Stimulated activated CD4-positive, alpha-beta T cell treated with anti-CD3 and anti-CD28 coated beads, TNF-alpha, amount 100 ng/mL, for 48 hours (primary cell): ENCODE measurements at regions not wholly inside any gene's neighbourhood (a gene's known extent, or its start where the extent isn't known, plus 50 kb on each side); places are given as distances from the start of the nearest gene placed in this dataset.

ENCODE experiments used
- DNase-seq, 3 donors: peaks; one replicate each; pipeline ENCODE4 v3.0.0-alpha.2; 2020; ENCODE audit warnings: low read depth in 3 of 3

DNA sequence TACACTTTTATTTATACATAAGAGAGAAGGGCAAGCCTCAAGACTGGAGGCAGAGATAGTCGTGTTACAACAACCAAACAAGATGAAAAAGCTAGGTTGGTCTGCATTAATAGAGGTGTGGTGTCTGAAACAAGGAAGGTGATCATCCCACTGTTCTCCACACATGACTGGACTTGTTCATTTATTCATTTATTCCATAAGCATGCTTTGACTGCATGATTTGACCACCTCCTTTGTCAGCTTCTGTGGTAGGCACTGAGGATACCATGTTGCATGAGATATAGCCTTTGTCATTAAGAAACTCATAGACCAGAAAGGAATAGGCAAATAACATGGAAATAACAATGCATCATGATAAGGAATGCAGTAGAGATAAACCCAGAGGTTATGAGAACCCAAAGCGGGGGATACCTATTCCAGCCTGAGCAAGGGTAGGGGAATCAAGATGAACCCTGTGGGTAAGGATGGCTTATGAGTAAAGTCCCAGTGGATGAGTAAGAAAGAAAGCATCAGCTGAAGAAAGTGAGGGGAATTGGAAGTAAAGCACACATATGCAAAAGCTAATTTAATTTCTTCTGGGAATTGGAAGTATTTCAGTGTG lies 173.7 kb upstream of the FGGY start:
- DNase-seq: no peak

DNA sequence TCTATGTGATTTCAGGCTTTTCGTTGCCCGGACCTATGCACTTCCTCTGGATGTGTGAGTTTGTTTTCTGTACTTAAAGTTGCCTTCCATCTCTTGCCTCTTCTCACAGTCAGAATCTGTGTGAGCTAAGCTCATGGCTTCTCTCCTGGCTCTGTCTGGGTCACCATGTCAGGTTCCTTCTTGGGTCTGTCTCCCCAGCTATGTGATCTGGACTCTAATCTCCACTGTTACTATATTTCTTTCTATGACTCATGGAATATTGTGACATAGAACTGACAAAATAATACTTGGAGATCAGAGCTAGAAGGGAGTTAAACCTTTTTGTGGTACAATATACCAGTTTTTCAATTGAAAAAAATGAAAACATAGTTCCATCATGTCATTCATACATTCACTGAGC lies 172.7 kb upstream of the FGGY start:
- DNase-seq: no peak

DNA sequence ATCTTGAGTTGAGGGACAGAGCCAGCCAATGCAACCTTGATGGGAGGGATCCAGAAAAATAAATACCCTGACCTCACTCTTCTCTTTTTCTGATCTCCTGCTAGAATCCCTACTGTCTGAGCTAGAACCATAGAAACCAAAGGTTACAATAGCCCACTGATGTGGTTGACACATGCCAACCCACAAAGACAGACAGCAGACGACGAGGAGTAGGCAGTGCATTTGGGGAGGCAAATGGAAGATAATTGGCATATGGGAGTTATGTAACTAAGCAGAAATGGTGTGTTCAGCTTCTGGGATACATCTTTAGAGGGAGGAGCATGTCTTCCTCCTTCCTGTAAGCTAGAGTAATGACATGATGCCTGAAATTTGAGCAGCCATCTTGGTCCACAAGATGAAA lies 171.7 kb upstream of the FGGY start:
- no peak for DNase-seq

DNA sequence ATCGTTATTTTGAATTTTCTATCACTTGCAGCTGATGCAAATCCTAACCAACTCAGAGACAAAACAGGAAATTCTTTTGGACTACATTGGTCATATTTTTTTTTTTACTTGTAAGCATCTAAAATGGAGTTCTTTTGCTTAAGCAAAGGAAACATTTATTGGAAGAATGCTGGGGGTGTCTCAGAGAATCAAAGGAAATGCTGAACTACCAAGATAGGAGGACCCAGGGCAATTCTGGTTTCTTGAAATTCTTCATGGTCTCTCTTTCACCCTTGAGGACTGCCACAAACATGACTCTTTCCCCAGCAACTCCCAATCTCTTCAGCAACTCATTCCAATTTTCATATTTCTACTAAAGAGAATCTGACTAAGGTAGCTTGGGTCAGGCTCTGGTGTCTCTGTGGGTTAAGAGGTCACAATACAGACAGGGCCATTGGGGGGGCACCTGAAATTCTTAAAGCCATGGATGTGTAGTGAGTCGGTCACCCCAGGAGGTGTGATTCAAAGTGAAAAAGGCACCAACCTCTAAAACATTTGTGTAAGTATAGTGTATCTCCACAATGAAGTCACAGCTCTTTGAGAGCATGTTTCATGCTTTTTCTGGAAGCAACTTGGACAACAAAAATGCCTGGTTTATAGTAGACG lies 171.1 kb upstream of the FGGY start:
- DNase-seq: no peak

DNA sequence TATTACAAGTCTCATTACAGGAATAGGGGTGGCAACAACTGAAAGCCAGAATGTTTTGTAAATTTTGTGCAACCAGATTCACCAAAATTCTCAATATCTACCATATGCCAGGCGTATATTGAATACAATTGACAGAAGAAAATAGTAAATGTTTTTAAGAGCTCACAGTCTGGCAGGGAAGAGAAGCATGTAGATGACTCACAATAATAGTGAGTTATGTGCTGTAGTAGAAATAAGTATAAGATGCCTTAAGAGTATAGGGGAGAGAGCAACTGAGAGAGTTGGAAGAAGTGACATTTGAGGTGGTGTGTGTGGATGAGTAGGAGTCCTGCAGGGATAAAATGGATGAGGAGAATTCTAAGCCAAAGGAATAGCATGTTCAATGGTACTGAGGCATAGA lies 170.5 kb upstream of the FGGY start:
- no peak for DNase-seq

DNA sequence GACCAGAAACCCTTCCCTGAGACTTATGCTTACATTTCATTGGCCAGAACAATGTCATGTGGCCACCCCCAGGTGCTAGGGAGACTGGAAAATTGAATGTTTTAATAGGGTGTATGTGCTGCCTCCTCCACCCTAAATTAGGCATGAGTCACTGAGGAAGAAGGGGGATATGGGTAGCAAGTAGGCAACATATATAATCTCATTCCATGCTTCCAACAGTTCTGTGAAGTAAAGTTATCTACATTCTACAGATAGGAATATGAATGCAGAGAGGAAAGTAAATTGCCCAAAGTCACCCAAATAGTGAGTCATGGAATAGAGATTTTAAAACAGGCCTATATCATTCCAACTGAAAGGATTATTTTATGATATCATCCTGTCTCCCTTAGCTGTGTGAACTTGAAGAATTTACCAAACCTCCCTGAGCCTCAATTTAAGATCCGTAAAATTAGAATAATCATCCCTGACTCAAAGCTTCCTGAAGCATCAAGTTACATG lies 168.6 kb upstream of the FGGY start:
- no peak for DNase-seq

DNA sequence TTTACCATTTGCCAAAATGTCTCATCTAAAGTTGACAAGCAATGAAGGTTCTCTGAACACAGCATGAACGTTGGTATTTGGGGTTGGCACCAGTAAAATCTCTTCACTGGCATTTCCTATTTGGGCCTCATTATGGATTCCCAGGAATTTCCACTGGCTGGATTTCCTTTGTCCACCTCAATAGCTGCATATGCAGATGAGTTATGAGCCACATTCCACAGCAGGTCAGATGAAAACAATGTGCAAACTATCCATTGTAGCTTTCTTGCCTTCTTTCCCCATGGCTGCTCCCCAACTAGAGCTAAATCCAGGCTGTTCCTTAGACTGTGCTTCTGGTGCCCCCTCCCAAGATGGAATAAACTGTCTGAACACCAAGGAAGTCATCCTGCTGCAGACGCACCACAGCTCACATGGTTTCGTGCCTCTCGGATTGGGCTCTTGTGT lies 168.1 kb upstream of the FGGY start:
- no peak for DNase-seq

DNA sequence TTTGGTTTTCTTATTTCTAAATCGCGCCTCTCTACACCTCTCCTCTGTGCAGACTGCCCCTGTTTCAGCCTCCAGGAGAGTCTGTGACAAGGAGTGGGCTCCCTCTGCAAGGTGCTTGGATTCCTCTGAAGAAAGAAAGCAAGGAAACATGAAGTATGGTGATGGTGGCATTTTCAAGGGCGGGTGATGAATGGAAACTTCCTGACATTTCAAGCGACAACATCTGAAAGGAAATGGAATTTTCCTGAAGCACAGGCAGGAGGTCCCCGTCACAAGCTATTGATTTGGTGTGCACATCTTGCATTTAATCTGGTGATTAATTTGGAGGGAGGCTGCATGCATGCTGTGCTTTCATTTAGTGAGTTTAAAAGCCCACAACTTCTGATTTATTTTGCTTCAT lies 164.6 kb upstream of the FGGY start:
- no peak for DNase-seq

DNA sequence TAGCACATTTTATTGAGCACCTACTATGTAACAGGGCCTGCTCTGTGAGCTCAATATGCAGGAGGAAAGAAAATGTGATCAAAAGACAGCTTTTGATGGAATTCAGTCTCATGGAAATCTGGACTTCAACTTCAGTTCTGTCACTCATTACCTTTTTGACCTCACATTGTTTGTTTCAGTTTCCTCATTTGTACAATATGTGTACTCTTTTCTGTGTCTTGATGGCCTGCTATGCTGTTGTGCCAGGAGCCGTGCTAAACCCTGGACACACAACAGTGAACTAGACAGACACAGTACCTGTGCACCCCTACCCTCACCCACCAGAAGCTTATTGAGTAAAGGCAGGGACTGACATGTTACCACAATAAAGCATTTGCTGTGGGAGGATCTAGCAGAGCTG lies 162.9 kb upstream of the FGGY start:
- no peak for DNase-seq

DNA sequence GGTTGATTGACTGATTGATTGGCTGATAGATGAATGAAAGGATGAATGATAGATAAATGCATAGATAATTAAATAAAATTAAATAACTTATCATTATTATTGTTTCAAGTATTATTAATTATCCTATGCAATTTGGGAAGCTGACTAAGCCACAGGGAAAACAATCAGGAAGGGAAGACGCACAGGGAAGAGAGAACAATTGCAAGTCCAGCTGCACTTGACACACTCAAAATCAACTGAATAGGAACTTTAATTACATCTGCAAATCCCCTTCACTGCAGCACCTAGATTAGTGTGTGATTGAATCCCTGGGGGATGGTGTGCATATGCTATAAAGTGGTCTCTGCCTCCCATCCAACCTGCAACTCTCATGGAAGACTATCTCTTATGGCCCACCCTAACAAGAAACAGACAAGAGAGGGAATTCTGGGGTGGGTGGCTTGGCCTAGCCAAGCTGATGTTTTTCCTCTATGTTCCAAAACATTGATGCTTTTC lies 161.1 kb upstream of the FGGY start:
- no peak for DNase-seq

DNA sequence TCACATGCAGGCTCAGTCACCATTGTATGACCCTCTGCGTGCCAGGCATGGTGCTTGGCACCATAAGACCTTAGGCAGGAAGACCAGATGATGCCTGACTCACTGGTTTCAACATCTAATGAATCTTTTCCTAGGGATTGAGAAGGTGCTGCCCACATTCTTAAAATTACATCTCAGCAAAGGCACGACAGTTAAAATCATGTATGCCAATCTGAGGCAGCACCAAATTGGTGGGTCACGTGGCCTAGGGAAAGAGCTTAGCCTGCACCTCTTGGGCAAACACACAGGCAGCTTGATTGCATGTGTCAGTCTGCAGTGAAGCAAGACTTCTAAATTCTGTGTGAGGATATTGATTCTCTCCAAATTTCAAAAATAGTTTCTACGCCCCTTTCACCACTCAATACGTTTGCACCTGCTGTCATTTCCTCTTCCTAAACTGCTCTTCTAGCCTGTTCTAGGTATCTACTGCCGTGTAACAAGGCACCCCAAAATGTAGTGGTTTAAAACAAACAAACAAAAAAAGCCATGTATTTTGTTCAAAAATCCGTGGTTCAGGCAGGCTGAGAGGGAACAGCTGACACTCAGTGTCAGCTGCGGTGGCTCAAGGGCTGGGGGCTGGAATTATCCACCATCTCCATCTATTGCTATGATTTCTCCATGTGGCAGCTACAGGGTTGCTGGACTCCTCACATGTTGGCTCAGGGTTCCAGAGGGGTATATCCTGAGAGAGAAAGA lies 160.2 kb upstream of the FGGY start:
- no peak for DNase-seq

DNA sequence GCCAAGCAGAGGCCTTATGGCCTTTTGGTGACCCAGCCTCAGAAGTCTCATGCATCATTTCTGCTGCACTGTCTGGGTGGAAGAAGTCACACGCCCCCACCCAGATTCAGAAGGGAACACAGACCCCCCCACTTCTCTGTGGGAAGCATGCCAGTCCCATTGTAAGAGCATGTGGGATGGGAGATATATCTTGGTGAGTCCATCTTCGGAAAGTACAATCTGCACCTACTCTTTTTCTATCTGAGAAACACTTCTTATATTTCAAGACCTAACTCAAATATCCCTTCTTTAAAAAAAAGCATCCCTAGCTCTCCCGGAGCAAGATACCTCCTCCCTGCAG lies 159.6 kb upstream of the FGGY start:
- no peak for DNase-seq

DNA sequence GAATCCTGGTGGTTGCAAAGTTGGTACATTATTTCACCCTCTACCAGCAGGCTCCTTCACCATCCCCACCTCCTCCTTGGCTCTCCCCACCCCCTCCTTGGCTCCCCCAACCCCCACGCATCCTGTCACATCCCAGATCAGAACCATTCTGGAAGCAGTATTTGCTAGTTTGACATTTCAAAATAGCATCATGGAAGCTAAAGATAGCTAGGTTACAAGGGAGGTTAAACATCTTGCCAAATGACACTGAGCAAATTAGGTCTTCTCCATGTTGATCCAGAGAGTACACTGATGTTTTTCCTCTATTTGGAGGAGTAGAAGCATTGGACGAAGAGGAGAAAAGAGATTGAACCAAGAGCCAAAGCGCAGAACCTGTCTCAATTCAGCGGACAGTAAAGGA lies 158.9 kb upstream of the FGGY start:
- no peak for DNase-seq

DNA sequence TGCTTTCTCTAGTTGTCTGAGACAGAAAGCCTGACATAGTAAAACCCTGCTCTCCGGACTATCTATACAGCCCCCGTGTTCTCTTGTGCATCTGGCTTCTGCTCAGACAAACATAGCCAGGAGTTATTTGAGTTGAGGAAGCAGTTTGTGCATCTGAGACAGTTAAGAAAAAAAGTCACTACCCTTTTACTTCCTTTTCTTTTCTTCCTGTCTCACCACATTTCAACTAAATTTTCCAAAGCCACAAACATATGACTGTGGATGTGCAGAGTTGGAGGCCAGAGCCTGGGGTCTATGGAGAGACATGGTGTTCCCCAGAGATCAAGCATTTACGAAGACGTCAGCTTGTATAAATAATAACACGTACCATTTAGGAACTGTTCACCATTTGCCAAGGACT lies 158.5 kb upstream of the FGGY start:
- no peak for DNase-seq

DNA sequence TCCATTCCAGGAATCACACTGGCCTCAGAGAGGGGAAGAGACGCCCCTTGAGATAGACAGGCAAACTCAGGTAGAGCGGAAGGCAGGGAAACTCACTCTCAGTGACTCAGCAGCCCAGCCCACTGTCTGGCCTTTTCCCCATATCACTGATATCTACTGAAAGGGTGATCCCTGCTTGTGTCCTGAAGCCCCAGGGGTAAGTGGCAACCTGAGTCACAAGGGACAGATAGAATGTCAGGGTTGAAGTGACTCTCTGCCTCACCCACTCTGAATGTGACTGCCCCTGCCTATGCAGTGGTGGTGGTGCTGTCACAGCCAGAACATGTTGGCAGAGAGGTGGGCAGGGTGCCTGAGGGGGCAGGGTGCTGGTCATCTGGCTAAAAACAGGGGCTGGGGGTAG lies 157.5 kb upstream of the FGGY start:
- no peak for DNase-seq

DNA sequence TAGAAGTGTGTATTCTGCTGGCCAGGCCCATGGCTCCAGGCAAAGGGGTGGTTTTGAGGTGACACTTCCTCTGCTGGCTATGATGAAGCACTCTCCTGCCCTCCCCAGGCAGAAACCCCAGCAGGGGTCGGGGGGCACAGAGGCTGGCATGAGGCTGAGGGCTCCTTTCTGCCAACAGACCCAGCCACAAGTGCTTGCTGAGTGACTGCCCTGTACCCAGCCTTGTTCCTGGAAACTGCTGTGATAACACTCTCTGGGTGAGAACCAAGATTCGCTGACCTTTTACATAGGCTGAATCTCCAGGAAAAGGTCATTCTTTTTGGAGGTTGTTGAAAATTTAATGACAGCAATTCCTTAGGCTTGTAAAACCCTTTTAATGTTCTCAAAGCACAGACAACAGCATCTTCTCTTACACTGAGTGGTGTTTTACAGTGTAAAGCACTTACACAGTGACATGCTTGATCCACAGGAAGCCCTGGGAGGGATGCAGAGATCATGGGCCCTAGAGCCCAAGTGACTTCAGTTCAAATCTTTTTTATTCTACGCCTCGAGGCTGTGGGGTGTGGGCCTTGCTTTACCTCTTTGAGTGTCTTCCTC lies 155.5 kb upstream of the FGGY start:
- DNase-seq: no peak

DNA sequence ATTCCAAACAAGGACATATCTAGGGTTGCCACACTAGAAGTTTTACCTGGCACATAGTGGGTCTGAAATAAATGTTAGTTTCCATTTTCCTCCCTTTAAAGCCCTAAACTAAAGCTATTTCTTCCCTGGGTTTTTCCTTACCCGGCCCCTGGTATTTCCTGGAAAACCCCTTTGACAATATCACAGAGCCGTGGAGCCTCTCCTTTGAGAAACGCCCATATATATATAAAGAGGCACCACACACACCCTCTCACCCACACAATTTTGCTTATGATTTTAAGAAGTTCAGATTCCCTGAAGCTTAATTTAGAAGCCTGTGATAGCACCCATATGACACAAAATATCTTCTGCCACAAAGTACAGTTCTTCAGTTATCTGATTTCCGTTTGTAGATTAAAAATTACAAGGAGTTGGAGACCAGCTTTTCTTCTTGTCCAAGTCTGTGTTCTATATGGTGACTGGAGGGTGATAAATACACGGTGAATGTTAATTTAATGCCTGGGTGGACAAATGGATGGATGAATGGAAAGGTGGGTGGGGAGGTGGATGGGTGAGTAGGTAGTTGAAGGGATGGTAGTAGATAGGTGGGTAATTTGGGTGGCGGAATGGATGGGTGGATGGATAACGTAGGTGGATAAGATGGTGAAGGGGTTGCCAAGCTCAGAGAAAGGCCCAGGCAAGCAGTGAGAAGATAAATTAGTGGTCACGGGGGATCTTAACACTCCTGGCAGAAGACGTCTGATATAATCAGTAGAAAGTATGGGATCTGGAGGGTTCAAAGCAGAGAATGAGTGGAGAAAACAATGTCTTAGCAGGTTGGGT lies 154.4 kb upstream of the FGGY start:
- no peak for DNase-seq

DNA sequence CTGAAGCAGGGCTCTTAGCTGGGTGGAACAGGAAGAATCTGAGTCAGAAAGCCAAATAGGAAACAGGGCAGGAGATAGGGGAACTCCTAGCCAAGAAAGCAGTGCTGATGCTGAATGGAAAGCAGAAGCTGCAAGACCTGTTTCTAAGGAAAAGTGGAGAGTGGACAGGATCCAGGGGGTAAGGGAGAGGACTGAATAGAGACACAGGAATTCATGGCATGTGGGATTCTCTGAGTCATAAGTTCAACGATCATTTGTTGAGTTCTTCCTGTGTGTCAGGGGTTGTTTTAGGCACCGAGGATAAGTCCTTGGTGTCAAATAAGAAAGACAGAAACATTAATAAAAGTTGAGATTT lies 153.8 kb upstream of the FGGY start:
- DNase-seq: no peak

DNA sequence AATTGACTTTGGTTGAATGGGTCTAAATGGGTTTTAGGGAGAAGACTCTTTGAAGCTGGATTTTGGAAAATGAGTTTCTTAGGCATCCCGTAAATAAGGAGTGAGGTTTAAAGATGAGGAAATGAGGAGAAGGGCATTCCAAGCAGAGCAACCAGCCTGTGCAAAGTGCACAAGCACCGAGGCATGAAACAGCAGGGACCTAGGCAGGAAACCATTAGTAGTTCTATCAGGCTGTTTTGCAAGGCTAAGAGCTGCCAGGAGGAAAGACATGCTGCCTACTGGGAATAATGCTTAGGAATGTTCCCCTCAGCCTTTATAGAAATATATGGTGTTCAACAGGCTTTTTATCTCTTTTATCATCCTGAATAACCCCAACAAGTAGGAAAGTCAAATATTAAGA lies 153.1 kb upstream of the FGGY start:
- no peak for DNase-seq

DNA sequence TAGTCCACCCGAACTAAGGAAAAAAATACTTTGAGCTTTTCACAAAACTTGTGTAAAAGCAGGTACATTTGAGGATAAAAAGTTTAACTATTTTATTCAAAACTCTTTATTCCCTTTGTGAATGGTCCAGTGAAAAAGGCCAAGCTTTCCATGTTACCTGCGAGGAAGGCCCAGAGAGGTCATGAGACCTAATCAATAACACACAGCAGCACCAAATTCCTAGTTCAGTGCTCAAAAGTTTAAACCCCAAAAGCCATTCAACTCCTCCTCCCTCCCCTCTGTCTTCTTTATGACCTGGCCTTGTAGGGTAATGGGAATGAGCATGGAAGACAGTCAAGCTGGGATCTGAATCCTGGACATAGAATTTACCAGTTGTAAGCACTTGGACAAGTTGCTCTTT lies 151.9 kb upstream of the FGGY start:
- no peak for DNase-seq

DNA sequence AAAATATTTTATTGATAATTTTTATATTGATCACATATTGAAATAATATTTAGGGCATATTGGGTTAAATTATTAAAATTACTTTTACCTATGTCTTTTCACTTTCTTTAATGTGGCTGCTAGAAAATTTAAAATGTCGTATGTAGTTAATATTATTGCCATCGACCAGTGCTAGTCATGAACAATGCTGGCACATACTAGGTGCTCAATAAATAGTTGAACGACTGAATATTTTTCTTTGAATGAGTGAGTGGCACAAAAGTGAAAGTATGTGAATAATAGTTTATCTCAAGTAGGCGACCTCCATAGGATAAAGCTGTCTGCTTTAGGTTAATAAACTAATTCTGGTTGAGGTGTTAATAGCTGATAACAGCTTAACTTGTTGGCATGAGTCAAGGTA lies 150.8 kb upstream of the FGGY start:
- no peak for DNase-seq
